HepG2 (cell line): ENCODE measurements at regions not wholly inside any gene's neighbourhood (a gene's known extent, or its start where the extent isn't known, plus 50 kb on each side); places are given as distances from the start of the nearest gene placed in this dataset.

Experiments
- ATAC-seq: fragments of 200-7000 bp; cut with Tn5 transposase; 3 replicates; pipeline ENCODE4 v1.9.1; 2020; ENCODE audit warnings: mild to moderate bottlenecking, moderate library complexity
- BruUV-seq: library from RNA; stranded (reverse); fragments of 400-500 nt; replicated peaks from 2 replicates; lab custom pipeline; 2021; lab: Mats Ljungman, UMichigan
- CTCF ChIA-PET: fragments of 300-600 bp; formaldehyde crosslinking; extraction: SDS; loops from one replicate; lab custom pipeline; 2021; ENCODE audit warnings: low total read pairs, inconsistent platforms, low intra/inter-chr PET ratio; lab: Yijun Ruan, JAX
- POLR2A ChIA-PET: fragments of 350-600 bp; sonication (Branson Sonifier 250); formaldehyde crosslinking; loops from one replicate; lab custom pipeline; 2020; ENCODE audit warnings: antibody characterized with exemption, inconsistent platforms; lab: Yijun Ruan, JAX
- DNase-seq: peaks from one replicate; pipeline ENCODE4 v3.0.0-alpha.2; 2015; ENCODE audit warnings: low spot score
- FAIRE-seq: peaks from 3 replicates; lab custom pipeline; 2011; peaks lifted over from hg19 to GRCh38; lab: Jason Lieb, UNC
- H2AFZ ChIP-seq: one replicate; pipeline ENCODE4 v1.6.1; 2011; ENCODE audit warnings: low read length, inconsistent platforms
- H3K27ac ChIP-seq: fragments of 300-600 bp; 3 replicates; pipeline ENCODE4 v1.8.0; 2011; ENCODE audit warnings: mixed run types, mild to moderate bottlenecking, mixed read lengths, low read length, inconsistent platforms; ENCODE audit not compliant: insufficient read depth; ENCODE audit errors: extremely low read length
- H3K27me3 ChIP-seq, 2 experiments: fragments of 200-600 bp in 1 of 2; 2 replicates in 1 of 2; 3 replicates in 1 of 2; pipeline versions ENCODE4 v1.6.0 to v1.8.0; 2011; ENCODE audit warnings: low read length in 2 of 2, mild to moderate bottlenecking in 2 of 2, moderate library complexity in 2 of 2, inconsistent platforms in 1 of 2; ENCODE audit not compliant: insufficient read depth in 2 of 2, control insufficient read depth in 1 of 2
- H3K36me3 ChIP-seq, 2 experiments: fragments of 200-600 bp in 1 of 2; replicated peaks in 1 of 2; 2 replicates in 1 of 2; 3 replicates in 1 of 2; pipeline versions ENCODE4 v1.5.1 to v1.8.0; 2011; ENCODE audit warnings: low read length in 2 of 2, inconsistent platforms in 1 of 2; ENCODE audit not compliant: insufficient read depth in 2 of 2, control insufficient read depth in 1 of 2
- H3K4me1 ChIP-seq: 2 replicates; pipeline ENCODE4 v1.5.1; 2012; ENCODE audit warnings: low read length, inconsistent platforms; ENCODE audit not compliant: insufficient read depth
- H3K4me2 ChIP-seq: 2 replicates; pipeline ENCODE4 v1.6.0; 2011; ENCODE audit warnings: low read depth, low read length, inconsistent platforms
- H3K4me3 ChIP-seq, 3 experiments: fragments of 200-600 bp in 1 of 3; sonication (generic), shearing (Covaris generic) in 1 of 3; replicated peaks in 1 of 3; 2 replicates each; pipeline ENCODE4 v1.5.1; 2011 to 2016; ENCODE audit warnings: low read length in 3 of 3, inconsistent platforms in 2 of 3, low read depth in 2 of 3, mild to moderate bottlenecking in 2 of 3, control low read depth in 1 of 3, mixed read lengths in 1 of 3; ENCODE audit not compliant: insufficient read depth in 1 of 3
- H3K79me2 ChIP-seq: one replicate; pipeline ENCODE4 v1.6.1; 2011; ENCODE audit warnings: low read length, inconsistent platforms; ENCODE audit not compliant: insufficient read depth
- H3K9ac ChIP-seq: 2 replicates; pipeline ENCODE4 v1.6.0; 2011; ENCODE audit warnings: mild to moderate bottlenecking, low read depth, low read length, inconsistent platforms; ENCODE audit not compliant: insufficient read depth
- H3K9me3 ChIP-seq: 2 replicates; pipeline ENCODE4 v1.5.1; 2012; ENCODE audit warnings: mild to moderate bottlenecking, low read length
- H4K20me1 ChIP-seq: 2 replicates; pipeline ENCODE4 v1.6.0; 2011; ENCODE audit warnings: inconsistent platforms, mild to moderate bottlenecking, low read length, moderate library complexity; ENCODE audit not compliant: insufficient read depth
- FOXK2 ChIP-seq: fragments of 450-650 bp; IDR thresholded peaks from 2 replicates; pipeline ENCODE4 v1.6.1; 2016
- GPN1 ChIP-seq: sonication (generic); formaldehyde crosslinking; IDR thresholded peaks from 2 replicates; pipeline ENCODE4 v1.5.1; 2020; ENCODE audit warnings: missing genetic modification reagents, borderline replicate concordance
- KDM3A ChIP-seq: IDR thresholded peaks from 2 replicates; pipeline ENCODE4 v1.6.1; 2018; ENCODE audit warnings: low read depth, missing compliant biosample characterization
- POLR2G ChIP-seq: fragments of 200-400 bp; formaldehyde crosslinking; IDR thresholded peaks from 2 replicates; pipeline ENCODE4 v1.6.1; 2018; ENCODE audit warnings: mild to moderate bottlenecking, low read depth, low read length, moderate library complexity
- SCMH1 ChIP-seq: sonication (generic); formaldehyde crosslinking; IDR thresholded peaks from 2 replicates; pipeline ENCODE4 v1.9.0; 2021; ENCODE audit warnings: missing genetic modification reagents, mild to moderate bottlenecking, borderline replicate concordance
- SIN3B ChIP-seq: fragments of 150-350 bp; IDR thresholded peaks from 2 replicates; pipeline ENCODE4 v1.6.1; 2014; ENCODE audit warnings: low read length
- TCF12 ChIP-seq, 2 experiments: fragments of 450-650 bp in 1 of 2; sonication (generic) in 1 of 2; formaldehyde crosslinking in 1 of 2; IDR thresholded peaks; 2 replicates each; pipeline versions ENCODE4 v1.6.1 to v1.8.0; 2017 to 2022; ENCODE audit warnings: antibody characterized with exemption in 1 of 2, mild to moderate bottlenecking in 1 of 2, missing genetic modification reagents in 1 of 2, moderate library complexity in 1 of 2
- ZFYVE20 ChIP-seq: sonication (generic); formaldehyde crosslinking; IDR thresholded peaks from 2 replicates; pipeline ENCODE4 v1.8.0; 2023; ENCODE audit warnings: low read depth, mild to moderate bottlenecking, moderate library complexity, missing genetic modification reagents, borderline replicate concordance
- ZNF282 ChIP-seq: fragments of 450-650 bp; IDR thresholded peaks from 2 replicates; pipeline ENCODE4 v1.6.1; 2018; ENCODE audit not compliant: partially characterized antibody
- WGBS: methylation state at CpG from one replicate; pipeline ENCODE4 v1.1.6; 2017; ENCODE audit warnings: low lambda C conversion rate; 5-methylcytosine and 5-hydroxymethylcytosine counted together
- in situ Hi-C: cut with HindIII; loops from 2 replicates; pipeline ENCODE4 v1.10.0; 2017; ENCODE audit warnings: low pct_unique_long_range_greater_than_20kb; ENCODE audit not compliant: extremely low pct_ligation_motif_present
- intact Hi-C: fragments of 100-400 bp; cut with micrococcal nuclease; formaldehyde crosslinking; loops from one replicate; pipeline ENCODE4 v1.10.0; 2022; ENCODE audit not compliant: unreplicated experiment
- TF ChIP-seq, protein P1 (sequence below): sonication (generic); formaldehyde crosslinking; IDR thresholded peaks from 2 replicates; pipeline ENCODE4 v1.4.0; 2020; ENCODE audit warnings: missing genetic modification reagents
- TF ChIP-seq, protein P2 (sequence below): sonication (generic); formaldehyde crosslinking; IDR thresholded peaks from 2 replicates; pipeline ENCODE4 v1.5.1; 2020; ENCODE audit warnings: mild to moderate bottlenecking, missing genetic modification reagents, moderate library complexity

DNA sequence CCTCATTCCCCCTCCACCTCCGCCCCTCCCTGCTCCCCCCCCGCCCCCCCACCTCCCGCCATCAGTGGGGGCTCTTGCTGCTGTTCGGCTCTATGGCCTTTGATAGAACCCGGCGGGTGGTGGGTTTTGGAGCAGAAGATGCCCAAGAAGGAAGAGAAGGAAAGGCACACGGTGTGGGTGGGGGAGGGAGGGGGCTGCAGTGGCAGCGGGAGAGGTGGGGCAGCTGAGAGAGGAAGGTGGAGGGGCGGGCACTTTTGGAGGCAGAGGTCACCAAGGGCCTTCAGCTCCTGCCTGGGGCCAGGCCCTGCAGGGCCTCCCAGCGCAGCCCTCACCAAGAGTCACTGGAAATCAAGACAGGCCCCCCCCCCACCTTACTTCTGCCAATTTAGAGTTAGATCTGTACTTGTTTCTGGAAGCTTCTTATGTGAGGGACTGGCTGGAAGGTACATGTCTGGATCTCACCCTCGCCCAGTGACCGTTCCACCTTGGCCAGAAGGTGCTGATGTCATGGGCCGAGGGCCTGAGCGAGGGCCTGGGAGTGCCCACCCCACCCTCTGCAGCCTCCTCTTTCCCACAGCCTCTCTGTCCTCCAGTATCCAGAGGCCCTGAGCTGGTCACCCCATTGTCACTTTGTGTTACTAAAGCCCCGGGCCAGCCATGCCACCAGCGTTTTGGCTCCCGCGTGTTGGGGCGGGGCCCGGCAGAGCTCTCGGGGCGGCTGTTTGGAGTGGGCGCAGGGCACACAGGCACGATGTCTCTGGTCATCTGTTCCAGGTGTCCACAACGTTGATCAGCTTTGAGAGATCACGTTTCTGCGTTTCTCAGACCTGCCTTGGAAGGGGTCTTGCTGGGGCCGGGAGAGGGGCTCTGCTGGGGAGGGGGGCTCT is 153.9 kb downstream of the KIF26A start:
- no peaks in the 10 kb centered on the region for H3K79me2 ChIP-seq
- 19% methylated on average over 18 of the region's 28 CpGs for WGBS
- ATAC-seq (no peak), DNase-seq (no peak), FAIRE-seq (no peak)
- H3K9ac ChIP-seq, result no peak overlapping the region
- H4K20me1 ChIP-seq, result no peaks in the 10 kb centered on the region
- BruUV-seq, result no TSS peak
- in situ Hi-C loops (no loop called here), intact Hi-C loops (no loop called here)
- ChIA-PET CTCF (no interaction called here), POLR2A (no interaction called here)
- no peaks in the 10 kb centered on the region for H3K9me3 ChIP-seq
- H3K4me3 ChIP-seq, result no peak overlapping the region
- H2AFZ ChIP-seq, result no peak overlapping the region
- H3K27ac ChIP-seq, result no peak overlapping the region
- H3K4me2 ChIP-seq, result no peak overlapping the region
- no peaks in the 10 kb centered on the region for H3K36me3 ChIP-seq
- H3K27me3 ChIP-seq, result peaks cover 4 to 18% of the 10 kb centered on the region in 2 experiments; a peak in 2 of 5 replicates
- no peaks in the 10 kb centered on the region for H3K4me1 ChIP-seq
- no peak for TF ChIP-seq TCF12 (IDR thresholded peaks at IDR 0.05)
- no peak for TF ChIP-seq TCF12 (CRISPR knock-in tag; IDR thresholded peaks at IDR 0.05)
- TF ChIP-seq, protein P1, sequence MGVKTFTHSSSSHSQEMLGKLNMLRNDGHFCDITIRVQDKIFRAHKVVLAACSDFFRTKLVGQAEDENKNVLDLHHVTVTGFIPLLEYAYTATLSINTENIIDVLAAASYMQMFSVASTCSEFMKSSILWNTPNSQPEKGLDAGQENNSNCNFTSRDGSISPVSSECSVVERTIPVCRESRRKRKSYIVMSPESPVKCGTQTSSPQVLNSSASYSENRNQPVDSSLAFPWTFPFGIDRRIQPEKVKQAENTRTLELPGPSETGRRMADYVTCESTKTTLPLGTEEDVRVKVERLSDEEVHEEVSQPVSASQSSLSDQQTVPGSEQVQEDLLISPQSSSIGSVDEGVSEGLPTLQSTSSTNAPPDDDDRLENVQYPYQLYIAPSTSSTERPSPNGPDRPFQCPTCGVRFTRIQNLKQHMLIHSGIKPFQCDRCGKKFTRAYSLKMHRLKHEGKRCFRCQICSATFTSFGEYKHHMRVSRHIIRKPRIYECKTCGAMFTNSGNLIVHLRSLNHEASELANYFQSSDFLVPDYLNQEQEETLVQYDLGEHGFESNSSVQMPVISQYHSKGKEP, result no peak
- TF ChIP-seq FOXK2, result no peak
- TF ChIP-seq SIN3B, result no peak
- TF ChIP-seq POLR2G, result no peak
- TF ChIP-seq, protein P2, sequence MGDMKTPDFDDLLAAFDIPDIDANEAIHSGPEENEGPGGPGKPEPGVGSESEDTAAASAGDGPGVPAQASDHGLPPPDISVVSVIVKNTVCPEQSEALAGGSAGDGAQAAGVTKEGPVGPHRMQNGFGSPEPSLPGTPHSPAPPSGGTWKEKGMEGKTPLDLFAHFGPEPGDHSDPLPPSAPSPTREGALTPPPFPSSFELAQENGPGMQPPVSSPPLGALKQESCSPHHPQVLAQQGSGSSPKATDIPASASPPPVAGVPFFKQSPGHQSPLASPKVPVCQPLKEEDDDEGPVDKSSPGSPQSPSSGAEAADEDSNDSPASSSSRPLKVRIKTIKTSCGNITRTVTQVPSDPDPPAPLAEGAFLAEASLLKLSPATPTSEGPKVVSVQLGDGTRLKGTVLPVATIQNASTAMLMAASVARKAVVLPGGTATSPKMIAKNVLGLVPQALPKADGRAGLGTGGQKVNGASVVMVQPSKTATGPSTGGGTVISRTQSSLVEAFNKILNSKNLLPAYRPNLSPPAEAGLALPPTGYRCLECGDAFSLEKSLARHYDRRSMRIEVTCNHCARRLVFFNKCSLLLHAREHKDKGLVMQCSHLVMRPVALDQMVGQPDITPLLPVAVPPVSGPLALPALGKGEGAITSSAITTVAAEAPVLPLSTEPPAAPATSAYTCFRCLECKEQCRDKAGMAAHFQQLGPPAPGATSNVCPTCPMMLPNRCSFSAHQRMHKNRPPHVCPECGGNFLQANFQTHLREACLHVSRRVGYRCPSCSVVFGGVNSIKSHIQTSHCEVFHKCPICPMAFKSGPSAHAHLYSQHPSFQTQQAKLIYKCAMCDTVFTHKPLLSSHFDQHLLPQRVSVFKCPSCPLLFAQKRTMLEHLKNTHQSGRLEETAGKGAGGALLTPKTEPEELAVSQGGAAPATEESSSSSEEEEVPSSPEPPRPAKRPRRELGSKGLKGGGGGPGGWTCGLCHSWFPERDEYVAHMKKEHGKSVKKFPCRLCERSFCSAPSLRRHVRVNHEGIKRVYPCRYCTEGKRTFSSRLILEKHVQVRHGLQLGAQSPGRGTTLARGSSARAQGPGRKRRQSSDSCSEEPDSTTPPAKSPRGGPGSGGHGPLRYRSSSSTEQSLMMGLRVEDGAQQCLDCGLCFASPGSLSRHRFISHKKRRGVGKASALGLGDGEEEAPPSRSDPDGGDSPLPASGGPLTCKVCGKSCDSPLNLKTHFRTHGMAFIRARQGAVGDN (CRISPR knock-in tag), result no peak
- no peak for TF ChIP-seq KDM3A
- no peak for TF ChIP-seq ZFYVE20 (CRISPR knock-in tag)
- no peak for TF ChIP-seq GPN1 (CRISPR knock-in tag)
- no peak for TF ChIP-seq ZNF282
- no peak for TF ChIP-seq SCMH1
